Uterus (tissue), 3 donors: ENCODE measurements at regions not wholly inside any gene's neighbourhood (a gene's known extent, or its start where the extent isn't known, plus 50 kb on each side); places are given as distances from the start of the nearest gene placed in this dataset.

Source experiments
- DNase-seq, 2 donors: peaks; one replicate each; pipeline ENCODE4 v3.0.0-alpha.2; 2019 to 2020
- H3K27ac ChIP-seq, 2 donors: fragments of 200-600 bp; sonication (generic); 1 replicate in 1 of 2; 2 replicates in 1 of 2; pipeline ENCODE4 v1.5.1; 2016 to 2018
- H3K27me3 ChIP-seq, 2 donors: fragments of 200-600 bp; sonication (generic); one replicate each; pipeline ENCODE4 v1.5.1; 2018 to 2019; ENCODE audit warnings: control low read depth in 1 of 2
- H3K36me3 ChIP-seq, 2 donors: fragments of 200-600 bp; sonication (generic); one replicate each; pipeline ENCODE4 v1.5.1; 2019; ENCODE audit warnings: control low read depth in 1 of 2
- H3K4me1 ChIP-seq, 2 donors: fragments of 200-600 bp; sonication (generic); one replicate each; pipeline ENCODE4 v1.5.1; 2018 to 2019; ENCODE audit warnings: control low read depth in 1 of 2
- H3K4me3 ChIP-seq, 2 donors: fragments of 200-600 bp; sonication (generic); 1 replicate in 1 of 2; 2 replicates in 1 of 2; pipeline ENCODE4 v1.5.1; 2018 to 2019; ENCODE audit warnings: mild to moderate bottlenecking in 1 of 2
- H3K9me3 ChIP-seq, 2 donors: fragments of 200-600 bp; sonication (generic); one replicate each; pipeline ENCODE4 v1.5.1; 2019; ENCODE audit warnings: control low read depth in 1 of 2
- POLR2A ChIP-seq, 2 donors: fragments of 450-650 bp; IDR thresholded peaks; one replicate each; pipeline ENCODE4 v1.6.1; 2016; ENCODE audit warnings: antibody characterized with exemption in 2 of 2, mild to moderate bottlenecking in 1 of 2, moderate library complexity in 1 of 2
- intact Hi-C: fragments of 100-400 bp; cut with DNase I; formaldehyde crosslinking; loops from one replicate; pipeline ENCODE4 v1.15.1; 2023; ENCODE audit warnings: low total_unique reads
- TF ChIP-seq, protein P1 (sequence below), 4 experiments: fragments of 200-600 bp in 2 of 4; fragments of 450-650 bp in 2 of 4; sonication (generic) in 2 of 4; IDR thresholded peaks; one replicate each; pipeline ENCODE4 v1.5.1; 2016 to 2019; ENCODE audit warnings: antibody characterized with exemption in 4 of 4, mild to moderate bottlenecking in 2 of 4, moderate library complexity in 1 of 4
- donor health status: DM: yes; HTN: yes; CAD: no.

DNA sequence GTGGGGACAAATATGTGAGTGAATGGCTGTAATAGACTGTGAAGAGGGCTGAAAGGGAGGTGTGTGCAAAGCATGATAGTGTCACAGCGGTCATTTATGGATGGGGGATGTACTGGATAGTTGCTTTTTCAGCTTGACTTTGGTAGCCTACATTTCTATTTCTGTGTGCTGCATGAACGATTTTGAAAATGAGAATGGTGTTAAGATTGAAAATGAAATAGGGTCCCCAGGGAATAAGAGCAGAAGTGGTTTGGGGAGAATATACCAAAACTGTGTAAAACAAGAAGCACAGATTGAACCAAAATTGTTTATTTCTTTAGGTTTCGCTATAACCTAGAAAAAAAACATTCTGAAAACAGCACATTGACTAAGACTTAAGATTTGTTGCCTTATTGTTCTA, 58.8 kb upstream of the CLNK start:
- DNase-seq = no peak
- Histone ChIP-seq H3K27me3 (no peaks in the 10 kb centered on the region), H3K36me3 (no peaks in the 10 kb centered on the region), H3K9me3 (no peaks in the 10 kb centered on the region), H3K4me3 (no peak overlapping the region), H3K4me1 (no peaks in the 10 kb centered on the region), H3K27ac (no peak overlapping the region)
- TF ChIP-seq, protein P1, sequence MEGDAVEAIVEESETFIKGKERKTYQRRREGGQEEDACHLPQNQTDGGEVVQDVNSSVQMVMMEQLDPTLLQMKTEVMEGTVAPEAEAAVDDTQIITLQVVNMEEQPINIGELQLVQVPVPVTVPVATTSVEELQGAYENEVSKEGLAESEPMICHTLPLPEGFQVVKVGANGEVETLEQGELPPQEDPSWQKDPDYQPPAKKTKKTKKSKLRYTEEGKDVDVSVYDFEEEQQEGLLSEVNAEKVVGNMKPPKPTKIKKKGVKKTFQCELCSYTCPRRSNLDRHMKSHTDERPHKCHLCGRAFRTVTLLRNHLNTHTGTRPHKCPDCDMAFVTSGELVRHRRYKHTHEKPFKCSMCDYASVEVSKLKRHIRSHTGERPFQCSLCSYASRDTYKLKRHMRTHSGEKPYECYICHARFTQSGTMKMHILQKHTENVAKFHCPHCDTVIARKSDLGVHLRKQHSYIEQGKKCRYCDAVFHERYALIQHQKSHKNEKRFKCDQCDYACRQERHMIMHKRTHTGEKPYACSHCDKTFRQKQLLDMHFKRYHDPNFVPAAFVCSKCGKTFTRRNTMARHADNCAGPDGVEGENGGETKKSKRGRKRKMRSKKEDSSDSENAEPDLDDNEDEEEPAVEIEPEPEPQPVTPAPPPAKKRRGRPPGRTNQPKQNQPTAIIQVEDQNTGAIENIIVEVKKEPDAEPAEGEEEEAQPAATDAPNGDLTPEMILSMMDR (IDR thresholded peaks at IDR 0.05) = no peak
- TF ChIP-seq POLR2A (IDR thresholded peaks at IDR 0.05) = no peak
- intact Hi-C loops = no loop called here

DNA sequence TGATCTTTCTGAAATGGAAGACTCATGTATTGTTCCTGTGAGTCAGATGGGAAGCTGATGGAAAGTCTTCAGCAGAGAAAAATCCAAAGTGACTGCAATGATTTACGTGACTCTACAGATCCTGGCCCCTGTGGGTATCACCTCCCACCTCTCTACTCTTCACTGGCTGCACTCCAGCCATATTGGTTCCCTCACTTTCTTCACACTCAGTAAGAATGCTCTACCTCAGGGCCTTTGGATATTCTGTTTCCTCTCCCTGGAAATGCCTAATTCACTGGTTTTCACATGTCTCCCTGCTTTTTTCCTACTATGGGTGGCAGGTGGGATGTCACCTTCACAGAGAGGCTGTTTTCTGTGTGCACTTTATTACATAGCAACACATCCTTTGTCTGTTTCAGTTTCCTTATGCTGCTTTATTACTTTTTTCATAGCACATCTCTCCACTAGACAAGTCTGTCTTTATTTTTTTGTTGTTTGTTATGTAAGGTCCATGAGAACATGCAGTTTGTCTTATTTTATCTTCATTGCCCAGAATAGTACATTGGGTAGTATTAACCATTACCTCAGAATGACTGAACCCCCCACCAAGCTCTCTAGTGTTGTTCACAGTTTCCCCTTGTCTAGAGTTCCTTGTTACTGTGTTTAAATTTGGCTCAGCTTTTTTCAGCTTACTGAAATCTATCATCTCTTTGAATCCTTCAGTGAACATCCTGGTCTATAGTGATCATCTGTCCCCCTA, 57.6 kb upstream of the CLNK start:
- Histone ChIP-seq H3K36me3 (no peaks in the 10 kb centered on the region), H3K9me3 (no peaks in the 10 kb centered on the region), H3K4me1 (no peaks in the 10 kb centered on the region), H3K4me3 (no peak overlapping the region), H3K27me3 (no peaks in the 10 kb centered on the region), H3K27ac (no peak overlapping the region)
- no peak for DNase-seq
- no peak for TF ChIP-seq POLR2A (IDR thresholded peaks at IDR 0.05)
- TF ChIP-seq, protein P1 (IDR thresholded peaks at IDR 0.05) = no peak
- intact Hi-C loops = no loop called here

DNA sequence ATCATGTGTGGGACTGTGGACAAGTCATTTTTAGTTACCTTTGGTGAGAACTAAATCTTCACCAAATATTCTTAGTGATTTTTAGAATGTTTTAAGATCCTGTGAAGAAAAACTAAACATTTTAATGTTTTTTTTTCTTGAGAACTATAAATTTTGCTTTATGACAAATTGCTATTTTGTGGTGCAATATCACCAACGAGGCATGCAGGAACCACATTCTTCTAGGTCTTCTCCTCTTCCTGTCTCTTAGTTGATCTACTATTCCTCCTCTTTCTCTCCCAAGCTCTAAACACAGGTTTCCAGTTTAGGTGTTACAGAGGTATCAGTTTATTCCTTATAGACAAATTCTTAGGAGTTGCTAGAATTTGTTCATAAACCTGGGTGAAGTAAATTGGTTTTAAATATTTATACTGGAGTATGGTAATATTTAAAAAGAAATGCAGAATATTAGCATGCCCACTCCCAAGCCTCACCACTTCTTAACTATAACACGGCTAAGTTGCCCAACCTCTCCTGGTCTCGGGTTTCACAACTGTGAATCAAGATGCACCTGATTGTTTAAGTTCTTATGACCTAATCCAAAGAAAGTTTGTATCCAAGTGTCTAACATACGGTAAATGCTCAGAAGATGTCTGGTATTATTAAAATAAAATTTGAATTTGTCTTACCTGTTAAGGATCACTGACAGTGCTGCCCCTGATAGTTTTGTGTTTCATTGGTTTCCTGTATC, 56.5 kb upstream of the CLNK start:
- no peak overlapping the region for H3K27ac ChIP-seq
- TF ChIP-seq, protein P1 (IDR thresholded peaks at IDR 0.05) = no peak
- TF ChIP-seq POLR2A (IDR thresholded peaks at IDR 0.05) = no peak

DNA sequence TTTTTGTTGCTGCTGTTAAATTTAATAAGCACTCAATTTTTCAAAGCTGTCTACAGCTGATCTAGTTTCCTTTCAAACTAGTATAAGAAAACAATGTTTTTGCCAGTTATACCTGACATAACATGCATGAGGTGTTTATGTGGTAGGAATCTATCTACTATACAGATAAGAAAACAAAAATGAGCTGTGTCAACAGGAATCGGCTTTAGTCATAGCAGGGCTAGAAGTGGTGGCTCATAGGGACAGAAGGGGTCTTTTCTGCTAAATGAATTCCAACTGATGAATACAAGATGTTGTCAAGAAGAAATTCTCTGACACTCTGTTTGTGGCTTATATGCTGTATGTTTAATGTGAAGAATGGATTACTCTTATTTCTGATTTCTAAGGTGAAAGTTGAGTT, 55.7 kb upstream of the CLNK start:
- no peak for DNase-seq
- no peaks in the 10 kb centered on the region for H3K36me3 ChIP-seq
- no peak for TF ChIP-seq POLR2A (IDR thresholded peaks at IDR 0.05)
- TF ChIP-seq, protein P1 (IDR thresholded peaks at IDR 0.05) = no peak
- H3K27ac ChIP-seq = no peak overlapping the region
- no peak overlapping the region for H3K4me3 ChIP-seq
- intact Hi-C loops = no loop called here
- no peaks in the 10 kb centered on the region for H3K9me3 ChIP-seq
- H3K27me3 ChIP-seq = no peaks in the 10 kb centered on the region
- H3K4me1 ChIP-seq = no peaks in the 10 kb centered on the region

More for the DNA sequence above, 56.5 kb upstream of the CLNK start:
- H3K27me3 ChIP-seq = no peaks in the 10 kb centered on the region
- DNase-seq = no peak
- intact Hi-C loops = no loop called here
- H3K4me3 ChIP-seq = no peak overlapping the region
- H3K9me3 ChIP-seq = no peaks in the 10 kb centered on the region
- no peaks in the 10 kb centered on the region for H3K4me1 ChIP-seq
- H3K36me3 ChIP-seq = no peaks in the 10 kb centered on the region

DNA sequence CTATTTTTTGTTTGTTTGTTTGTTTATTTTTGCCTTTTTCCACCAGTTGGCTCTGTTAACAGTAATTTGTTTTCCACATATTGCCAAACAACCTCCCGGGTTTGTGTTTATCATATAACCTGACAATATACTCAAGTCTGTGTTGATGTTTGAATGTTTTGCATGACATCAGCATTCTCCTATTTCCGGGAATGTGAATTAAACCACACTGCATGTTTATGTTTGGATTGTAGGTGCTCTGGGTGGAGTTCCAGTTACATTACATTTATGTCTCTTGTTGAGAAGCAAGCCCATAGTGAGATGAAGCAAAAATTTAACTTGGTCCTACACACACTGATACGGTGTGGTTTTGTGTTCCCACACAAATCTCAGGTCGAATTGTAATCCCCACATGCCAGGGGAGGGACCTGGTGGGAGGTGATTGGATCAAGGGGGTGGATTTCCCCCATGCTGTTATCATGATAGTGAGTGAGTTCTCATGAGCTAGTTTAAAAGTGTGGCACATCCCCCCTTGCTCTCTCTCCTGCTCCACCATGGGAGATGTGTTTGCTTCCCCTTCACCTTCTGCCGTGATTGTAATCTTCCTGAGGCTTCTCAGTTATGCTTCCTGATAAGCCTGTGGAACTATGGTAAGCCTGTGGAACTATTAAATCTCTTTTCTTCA, 54.4 kb upstream of the CLNK start:
- no peak overlapping the region for H3K4me3 ChIP-seq
- DNase-seq = no peak
- no peak for TF ChIP-seq POLR2A (IDR thresholded peaks at IDR 0.05)
- TF ChIP-seq, protein P1 (IDR thresholded peaks at IDR 0.05) = no peak
- H3K27me3 ChIP-seq = no peaks in the 10 kb centered on the region
- H3K9me3 ChIP-seq = no peaks in the 10 kb centered on the region
- no peaks in the 10 kb centered on the region for H3K36me3 ChIP-seq
- H3K4me1 ChIP-seq = no peaks in the 10 kb centered on the region
- H3K27ac ChIP-seq = no peak overlapping the region
- intact Hi-C loops = no loop called here
